Stomach smooth muscle (tissue), 2 donors: ENCODE measurements at regions not wholly inside any gene's neighbourhood (a gene's known extent, or its start where the extent isn't known, plus 50 kb on each side); places are given as distances from the start of the nearest gene placed in this dataset.

Experiments used
- H3K27ac ChIP-seq: one replicate; pipeline ENCODE4 v1.7.0; 2013; ENCODE audit warnings: mild to moderate bottlenecking, low read length, inconsistent platforms
- H3K27me3 ChIP-seq, 2 donors: one replicate each; pipeline ENCODE4 v1.7.0; 2013; ENCODE audit warnings: low read length in 2 of 2; ENCODE audit not compliant: insufficient read depth in 2 of 2, control insufficient read depth in 1 of 2
- H3K36me3 ChIP-seq, 2 donors: one replicate each; pipeline ENCODE4 v1.7.0; 2013; ENCODE audit warnings: low read length in 2 of 2; ENCODE audit not compliant: control insufficient read depth in 2 of 2, insufficient read depth in 2 of 2
- H3K4me1 ChIP-seq: one replicate; pipeline ENCODE4 v1.7.0; 2013; ENCODE audit warnings: low read length; ENCODE audit not compliant: control insufficient read depth, insufficient read depth
- H3K4me3 ChIP-seq, 2 donors: one replicate each; pipeline ENCODE4 v1.7.0; 2013; ENCODE audit warnings: low read length in 2 of 2
- H3K9ac ChIP-seq, 2 donors: one replicate each; pipeline ENCODE4 v1.7.0; 2013; ENCODE audit warnings: low read length in 2 of 2, mild to moderate bottlenecking in 1 of 2
- H3K9me3 ChIP-seq, 2 donors: one replicate each; pipeline ENCODE4 v1.7.0; 2013; ENCODE audit warnings: low read length in 2 of 2; ENCODE audit not compliant: control insufficient read depth in 2 of 2
- donor health status: healthy.
- donor health status: Pancreatic carcinoma.

GRCh38 chr5:4716781-4717180, 423.3 kb upstream of the ADAMTS16 start:
- Histone ChIP-seq H3K27me3 (no peaks in the 10 kb centered on the region), H3K36me3 (no peaks in the 10 kb centered on the region), H3K4me1 (no peaks in the 10 kb centered on the region), H3K4me3 (no peak overlapping the region), H3K27ac (no peak overlapping the region), H3K9me3 (no peaks in the 10 kb centered on the region), H3K9ac (no peak overlapping the region)

GRCh38 chr5:4717446-4717845, 422.7 kb upstream of the ADAMTS16 start:
- Histone ChIP-seq H3K27ac (no peak overlapping the region), H3K36me3 (no peaks in the 10 kb centered on the region), H3K4me3 (no peak overlapping the region), H3K9me3 (no peaks in the 10 kb centered on the region), H3K9ac (no peak overlapping the region), H3K27me3 (no peaks in the 10 kb centered on the region), H3K4me1 (no peaks in the 10 kb centered on the region)

- H3K27ac ChIP-seq = no peak overlapping the region
- H3K9ac ChIP-seq = no peak overlapping the region
- H3K9me3 ChIP-seq = no peaks in the 10 kb centered on the region
- H3K4me3 ChIP-seq = no peak overlapping the region
- H3K4me1 ChIP-seq = no peaks in the 10 kb centered on the region
- no peaks in the 10 kb centered on the region for H3K27me3 ChIP-seq
- no peaks in the 10 kb centered on the region for H3K36me3 ChIP-seq
Observed at GRCh38 chr5:4720831-4721230, 419.3 kb upstream of the ADAMTS16 start.

GRCh38 chr5:4722886-4723285, 417.2 kb upstream of the ADAMTS16 start:
- H3K36me3 ChIP-seq = no peaks in the 10 kb centered on the region
- no peaks in the 10 kb centered on the region for H3K9me3 ChIP-seq
- no peak overlapping the region for H3K27ac ChIP-seq
- H3K4me3 ChIP-seq = no peak overlapping the region
- H3K4me1 ChIP-seq = no peaks in the 10 kb centered on the region
- H3K9ac ChIP-seq = no peak overlapping the region
- no peaks in the 10 kb centered on the region for H3K27me3 ChIP-seq

- no peak overlapping the region for H3K4me3 ChIP-seq
- H3K9me3 ChIP-seq = no peaks in the 10 kb centered on the region
- H3K4me1 ChIP-seq = no peaks in the 10 kb centered on the region
- H3K36me3 ChIP-seq = no peaks in the 10 kb centered on the region
- no peak overlapping the region for H3K27ac ChIP-seq
- no peak overlapping the region for H3K9ac ChIP-seq
- no peaks in the 10 kb centered on the region for H3K27me3 ChIP-seq
Observed at GRCh38 chr5:4725594-4725993, 414.5 kb upstream of the ADAMTS16 start.

GRCh38 chr5:4730279-4730678, 409.9 kb upstream of the ADAMTS16 start:
- Histone ChIP-seq H3K9ac (no peak overlapping the region), H3K9me3 (no peaks in the 10 kb centered on the region), H3K36me3 (no peaks in the 10 kb centered on the region), H3K27me3 (no peaks in the 10 kb centered on the region), H3K4me1 (no peaks in the 10 kb centered on the region), H3K27ac (no peak overlapping the region), H3K4me3 (no peak overlapping the region)

GRCh38 chr5:4734348-4734747, 405.8 kb upstream of the ADAMTS16 start:
- Histone ChIP-seq H3K4me1 (no peaks in the 10 kb centered on the region), H3K27ac (no peak overlapping the region), H3K36me3 (no peaks in the 10 kb centered on the region), H3K9ac (no peak overlapping the region), H3K4me3 (no peak overlapping the region), H3K9me3 (no peaks in the 10 kb centered on the region), H3K27me3 (no peaks in the 10 kb centered on the region)

- no peak overlapping the region for H3K27ac ChIP-seq
- no peaks in the 10 kb centered on the region for H3K36me3 ChIP-seq
- no peak overlapping the region for H3K9ac ChIP-seq
- no peak overlapping the region for H3K4me3 ChIP-seq
- H3K9me3 ChIP-seq = no peaks in the 10 kb centered on the region
- H3K4me1 ChIP-seq = no peaks in the 10 kb centered on the region
- no peaks in the 10 kb centered on the region for H3K27me3 ChIP-seq
Observed at GRCh38 chr5:4735261-4735660, 404.9 kb upstream of the ADAMTS16 start.

GRCh38 chr5:4737868-4738267, 402.3 kb upstream of the ADAMTS16 start:
- no peak overlapping the region for H3K4me3 ChIP-seq
- no peaks in the 10 kb centered on the region for H3K36me3 ChIP-seq
- no peak overlapping the region for H3K9ac ChIP-seq
- H3K4me1 ChIP-seq = no peaks in the 10 kb centered on the region
- no peak overlapping the region for H3K27ac ChIP-seq
- no peaks in the 10 kb centered on the region for H3K9me3 ChIP-seq
- H3K27me3 ChIP-seq = no peaks in the 10 kb centered on the region

GRCh38 chr5:4738298-4738697, 401.8 kb upstream of the ADAMTS16 start:
- H3K9me3 ChIP-seq = no peaks in the 10 kb centered on the region
- H3K4me3 ChIP-seq = no peak overlapping the region
- no peaks in the 10 kb centered on the region for H3K36me3 ChIP-seq
- H3K27ac ChIP-seq = no peak overlapping the region
- no peaks in the 10 kb centered on the region for H3K27me3 ChIP-seq
- no peaks in the 10 kb centered on the region for H3K4me1 ChIP-seq
- H3K9ac ChIP-seq = no peak overlapping the region

- Histone ChIP-seq H3K4me1 (no peaks in the 10 kb centered on the region), H3K27me3 (no peaks in the 10 kb centered on the region), H3K36me3 (no peaks in the 10 kb centered on the region), H3K4me3 (no peak overlapping the region), H3K9me3 (no peaks in the 10 kb centered on the region), H3K9ac (no peak overlapping the region), H3K27ac (no peak overlapping the region)
Observed at GRCh38 chr5:4740156-4740555, 400.0 kb upstream of the ADAMTS16 start.

- Histone ChIP-seq H3K27ac (no peak overlapping the region), H3K27me3 (no peaks in the 10 kb centered on the region), H3K36me3 (no peaks in the 10 kb centered on the region), H3K4me1 (no peaks in the 10 kb centered on the region), H3K4me3 (no peak overlapping the region), H3K9me3 (no peaks in the 10 kb centered on the region), H3K9ac (no peak overlapping the region)
Observed at GRCh38 chr5:4758550-4758949, 381.6 kb upstream of the ADAMTS16 start.
